ENCODE measurements at regions not wholly inside any gene's neighbourhood (a gene's known extent, or its start where the extent isn't known, plus 50 kb on each side); places are given as distances from the start of the nearest gene placed in this dataset.
"Not testable (repeated sequence)": the region's sequence is repeated elsewhere in the genome, so short reads cannot be mapped to it uniquely, and the experiment has no call there.

DNA sequence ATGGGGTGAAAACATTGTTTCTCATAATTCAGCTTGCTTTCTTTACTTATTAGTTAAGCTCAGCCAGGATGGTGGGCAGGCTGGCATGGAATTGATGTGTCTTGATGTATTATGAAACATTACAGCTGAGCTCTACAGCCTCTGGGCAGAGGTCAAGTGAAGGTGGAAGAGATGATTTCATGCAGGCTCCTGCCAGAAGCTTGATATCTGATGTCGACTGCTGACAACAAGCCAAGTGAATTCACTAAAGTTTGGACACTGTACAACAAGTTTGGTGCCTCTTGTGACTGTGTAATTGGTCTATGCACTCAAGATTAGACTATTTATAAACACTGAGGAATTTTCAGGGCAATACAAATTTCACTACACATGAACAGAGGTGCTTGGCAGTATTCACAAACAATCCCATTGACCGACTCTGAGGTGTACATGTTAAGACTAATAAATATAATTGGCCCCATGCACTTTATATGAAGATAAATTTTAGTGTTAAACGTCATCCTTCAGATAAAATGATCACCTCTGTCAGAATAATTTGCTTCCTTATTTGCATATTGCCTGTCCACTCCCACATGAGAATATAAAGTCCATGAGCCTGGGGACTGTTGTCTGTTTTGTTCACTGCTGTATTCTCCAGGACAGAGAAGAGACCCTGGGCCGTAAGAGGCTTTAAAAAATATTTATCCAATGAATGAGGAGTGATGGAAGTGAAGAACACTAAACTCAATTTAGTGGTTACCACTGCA is 612.2 kb downstream of the IQCM start:
- DNase-seq: no peak

DNA sequence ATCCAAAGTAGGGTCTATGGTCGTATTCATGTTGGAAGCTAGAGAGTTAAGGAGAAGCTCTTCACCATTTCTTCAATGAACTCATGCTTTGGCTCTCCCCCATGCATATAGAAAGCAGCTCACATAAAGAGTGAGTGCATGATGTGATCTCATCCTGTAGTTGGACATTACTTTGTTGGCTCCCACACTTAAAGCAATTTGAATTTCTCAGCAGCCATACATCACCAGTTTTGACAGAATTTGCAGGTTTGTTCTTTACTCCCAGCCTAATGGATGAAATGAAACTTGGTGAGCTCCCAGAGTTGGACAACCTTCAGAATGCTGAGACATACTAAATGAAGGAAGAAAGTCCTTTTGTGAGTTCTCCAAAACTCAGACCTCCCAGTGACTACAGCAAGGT is 613.5 kb downstream of the IQCM start:
- DNase-seq: no peak

- no peak for DNase-seq
These were observed 616.0 kb downstream of the IQCM start for GRCh38 chr4:149199594-149199993.

- no peak for DNase-seq
These were observed 621.6 kb downstream of the IQCM start for GRCh38 chr4:149194061-149194460.

DNA sequence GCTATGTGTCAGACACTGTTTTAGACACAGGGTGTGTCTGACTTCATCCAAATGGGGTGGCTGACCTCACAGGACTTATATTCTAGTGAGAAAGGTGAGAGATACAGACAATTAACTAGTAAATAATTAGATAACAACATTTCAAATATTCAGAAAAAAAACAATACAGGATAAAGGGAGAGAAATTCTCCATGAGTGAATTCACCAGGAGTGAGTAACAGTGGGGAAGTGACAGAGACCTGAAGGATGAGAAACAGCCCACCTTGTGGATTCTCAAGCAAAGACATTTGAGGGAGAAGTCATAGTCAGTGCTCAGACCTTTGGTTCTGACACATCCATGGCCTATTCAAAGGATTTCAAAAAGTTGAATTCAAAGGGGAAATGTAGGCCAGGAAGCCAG is 627.9 kb downstream of the IQCM start:
- no peak for DNase-seq

- no peak for DNase-seq
These were observed 632.0 kb downstream of the IQCM start for GRCh38 chr4:149183638-149184037.

- not testable (repeated sequence) for DNase-seq
These were observed 634.2 kb downstream of the IQCM start for GRCh38 chr4:149181459-149181858.

- DNase-seq: no peak
These were observed 639.6 kb downstream of the IQCM start for GRCh38 chr4:149176039-149176438.

- DNase-seq: no peak
These were observed 640.1 kb downstream of the IQCM start for GRCh38 chr4:149175549-149175948.

GRCh38 chr4:149173241-149174013 is 642.2 kb downstream of the IQCM start:
- DNase-seq: no peak

DNA sequence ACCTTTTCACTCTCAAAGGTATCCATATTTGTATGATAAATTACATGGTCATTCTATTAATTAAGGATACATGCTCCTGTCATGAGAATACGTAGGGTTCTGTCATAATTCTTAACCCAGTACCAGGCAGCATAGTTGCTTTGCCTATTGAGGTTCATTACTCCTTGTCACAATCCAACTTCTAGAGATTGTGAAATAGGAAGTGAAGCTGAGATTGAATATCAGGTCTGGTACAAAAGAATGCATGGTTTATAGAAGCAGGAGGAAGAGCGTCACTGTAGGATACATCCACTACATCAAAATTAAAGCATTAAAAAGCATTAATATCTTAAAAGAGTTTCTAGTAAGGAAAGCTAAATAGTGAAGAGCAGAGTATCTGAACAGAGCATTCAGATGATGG is 647.0 kb downstream of the IQCM start:
- DNase-seq: no peak

- DNase-seq: no peak
These were observed 648.8 kb downstream of the IQCM start for GRCh38 chr4:149166876-149167275.

DNA sequence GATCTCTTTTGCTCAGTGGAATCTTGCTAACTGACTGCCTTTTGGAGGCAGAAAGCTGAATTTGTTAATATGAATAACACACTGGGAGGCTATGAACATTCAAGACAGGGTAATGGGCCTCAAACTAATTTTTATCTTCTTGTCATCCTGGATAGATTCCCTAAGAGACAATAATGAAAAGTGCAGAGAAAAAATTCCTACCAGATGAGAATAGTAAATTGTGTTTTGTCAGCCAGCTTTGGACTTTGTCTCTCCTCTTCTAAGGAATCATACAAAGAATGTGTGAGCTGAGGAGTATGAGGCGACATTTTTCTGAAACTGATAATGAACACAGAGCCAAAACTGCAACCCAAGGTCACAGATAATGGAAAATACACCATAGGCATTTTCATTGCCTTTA is 649.3 kb downstream of the IQCM start:
- DNase-seq: no peak

GRCh38 chr4:149164282-149164681 is 651.4 kb downstream of the IQCM start:
- DNase-seq: no peak

DNA sequence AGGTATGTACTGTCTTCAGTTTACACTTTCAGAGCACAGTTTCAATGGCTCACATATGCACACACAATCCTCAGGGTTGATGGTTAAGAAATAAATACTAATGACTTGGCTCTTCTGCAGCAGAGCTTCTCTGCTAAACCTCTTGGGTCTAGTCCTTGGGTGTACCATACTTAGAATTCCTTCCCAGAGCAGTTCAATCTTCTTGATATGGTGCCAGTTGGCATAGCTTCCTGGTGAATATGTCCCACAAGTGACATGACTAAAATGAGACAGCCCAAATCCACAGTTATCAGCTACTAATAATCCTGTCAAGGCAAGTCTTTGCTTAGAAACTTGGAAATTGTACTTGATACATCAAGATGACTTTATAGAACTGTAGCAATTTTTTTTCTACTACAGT is 654.4 kb downstream of the IQCM start:
- DNase-seq: no peak

DNA sequence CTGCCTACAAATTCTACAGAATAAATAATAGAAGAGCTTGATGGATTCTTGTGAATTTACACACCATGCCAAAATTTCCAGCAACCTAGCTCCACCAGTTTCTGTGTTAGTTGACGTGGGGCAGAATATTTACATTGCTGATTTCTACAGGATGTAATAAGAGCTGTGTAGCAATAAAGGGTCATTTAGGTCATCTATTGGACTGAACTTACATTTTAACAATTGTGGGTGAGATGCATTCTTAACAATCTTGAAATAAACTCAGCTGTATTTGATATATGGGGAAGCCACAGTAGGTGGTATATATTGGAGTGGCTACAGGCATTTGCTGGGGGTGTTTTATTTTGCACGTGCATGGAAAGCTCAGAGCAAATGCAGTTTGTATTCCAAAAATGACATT is 655.3 kb downstream of the IQCM start:
- DNase-seq: no peak

- no peak for DNase-seq
These were observed 656.8 kb downstream of the IQCM start for GRCh38 chr4:149158817-149159216.

DNA sequence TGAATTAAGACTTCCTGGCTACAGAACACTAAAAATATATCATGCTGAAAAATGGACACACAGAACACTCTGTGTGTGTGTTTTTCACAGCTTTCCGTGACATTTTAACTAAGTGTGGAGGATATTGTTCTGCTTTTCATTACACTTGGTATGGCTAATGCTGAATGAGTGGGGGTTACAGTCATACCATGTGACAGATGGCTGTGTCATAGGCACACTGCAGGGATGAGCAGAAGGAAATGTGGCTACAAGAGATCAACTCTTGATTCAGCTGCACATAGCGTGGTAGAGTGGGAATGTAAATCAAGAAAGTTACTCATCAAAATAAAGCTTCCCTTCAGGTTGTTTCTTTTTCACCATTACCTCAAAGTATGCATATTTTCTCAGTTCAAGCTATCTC is 669.8 kb downstream of the IQCM start:
- DNase-seq: no peak

GRCh38 chr4:149144060-149144459 is 671.6 kb downstream of the IQCM start:
- DNase-seq: no peak

DNA sequence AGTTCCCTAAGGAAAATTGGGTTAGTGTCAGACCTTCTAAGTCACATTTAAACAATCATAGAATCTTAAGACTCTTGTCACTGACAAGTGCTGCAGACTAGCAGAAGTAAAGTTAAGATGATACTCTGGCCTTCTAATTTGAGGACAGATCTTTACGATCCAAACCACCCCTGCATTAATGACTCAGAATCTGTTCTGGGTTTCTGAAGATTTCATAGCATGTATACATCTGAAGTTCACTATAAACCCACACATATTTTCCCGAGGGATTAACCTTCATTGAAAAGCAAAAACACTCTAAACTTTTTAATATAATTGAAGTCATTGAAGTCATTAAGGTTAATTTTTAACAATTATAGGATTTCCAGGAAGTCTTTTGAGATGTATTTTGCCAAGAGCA is 674.3 kb downstream of the IQCM start:
- DNase-seq: no peak

DNA sequence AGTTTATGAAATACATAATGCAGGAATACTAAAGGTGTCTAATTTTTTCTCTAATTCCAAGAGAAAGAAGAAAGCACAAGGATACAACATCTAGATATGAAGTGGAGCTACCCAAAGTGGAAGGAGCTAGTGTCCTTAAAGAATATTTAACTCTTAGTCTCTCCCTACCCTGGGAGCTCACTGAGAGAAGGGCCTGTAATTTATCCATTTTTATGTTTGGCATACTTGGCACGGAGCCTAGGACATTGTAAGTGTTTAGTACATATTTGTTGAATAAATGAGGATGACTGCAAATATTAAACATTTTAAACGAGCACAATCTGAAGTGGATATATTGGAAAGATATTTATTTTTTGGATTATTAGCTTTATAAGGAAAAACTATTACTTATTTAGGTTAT is 674.8 kb downstream of the IQCM start:
- no peak for DNase-seq

DNA sequence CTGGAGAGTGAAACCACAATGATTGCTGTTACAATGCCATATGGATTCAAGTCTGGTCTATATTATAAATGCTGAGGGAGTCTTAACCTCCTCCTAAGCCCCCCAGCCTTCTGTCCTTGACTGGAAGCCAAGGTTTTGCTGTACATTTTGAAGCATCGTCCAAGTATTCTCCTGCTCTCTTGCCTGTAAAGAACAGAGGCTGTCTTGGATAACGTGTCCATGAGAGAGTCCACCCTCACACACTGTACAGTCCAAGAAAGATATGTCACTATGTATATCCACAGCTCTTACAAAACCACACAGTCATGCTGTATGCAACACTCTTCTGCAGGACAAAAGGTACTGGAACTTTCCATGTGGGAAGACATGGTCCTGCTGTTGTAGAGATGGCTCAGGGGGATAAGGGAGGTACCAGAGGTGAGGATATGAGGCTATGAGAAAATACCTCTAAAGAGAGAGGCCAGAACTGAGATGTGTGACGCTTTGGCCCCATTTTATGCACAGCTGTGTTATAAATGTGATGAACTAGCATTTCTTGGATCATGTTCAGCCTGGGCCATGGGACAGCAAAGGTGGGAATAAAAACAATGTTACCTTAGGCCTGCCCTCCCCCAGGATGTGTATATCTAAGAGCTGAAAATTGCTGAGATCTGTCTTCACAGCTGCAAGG is 678.6 kb downstream of the IQCM start:
- DNase-seq: no peak

- no peak for DNase-seq
These were observed 680.6 kb downstream of the IQCM start for GRCh38 chr4:149135062-149135461.

GRCh38 chr4:149121023-149121404 is 678.8 kb upstream of the NR3C2 start:
- DNase-seq: no peak
